Nephron (organoid): ENCODE measurements at regions not wholly inside any gene's neighbourhood (a gene's known extent, or its start where the extent isn't known, plus 50 kb on each side); places are given as distances from the start of the nearest gene placed in this dataset.

Experiments used
- H3K27ac Mint-ChIP-seq, 3 experiments: 2 replicates each; pipeline ENCODE4 v1.8.0; 2020; ENCODE audit warnings: mixed read lengths in 3 of 3, mild to moderate bottlenecking in 2 of 3, moderate library complexity in 1 of 3
- H3K27me3 Mint-ChIP-seq: 2 replicates; pipeline ENCODE4 v1.8.0; 2021; ENCODE audit warnings: low read depth, mild to moderate bottlenecking, moderate library complexity, mixed read lengths
- H3K36me3 Mint-ChIP-seq: 2 replicates; pipeline ENCODE4 v1.8.0; 2020; ENCODE audit warnings: low read depth, mixed read lengths
- H3K4me1 Mint-ChIP-seq: 2 replicates; pipeline ENCODE4 v1.8.0; 2020; ENCODE audit warnings: mixed read lengths
- H3K4me3 Mint-ChIP-seq, 3 experiments: 2 replicates each; pipeline ENCODE4 v1.8.0; 2020; ENCODE audit warnings: mild to moderate bottlenecking in 3 of 3, mixed read lengths in 3 of 3, moderate library complexity in 2 of 3
- H3K9me3 Mint-ChIP-seq: 2 replicates; pipeline ENCODE4 v1.8.0; 2020; ENCODE audit warnings: mixed read lengths
- CTCF ChIP-seq, 3 experiments: fragments of 200-600 bp; sonication (generic); IDR thresholded peaks; one replicate each; pipeline ENCODE4 v1.5.0; 2021; ENCODE audit warnings: antibody characterized with exemption in 3 of 3; ENCODE audit not compliant: unreplicated experiment in 3 of 3

GRCh38 chr1:110746644-110747259 is 72.0 kb upstream of the KCNA3 start:
- peaks cover 26% of the 10 kb centered on the region for H3K27me3 Mint-ChIP-seq
- no peaks in the 10 kb centered on the region for H3K9me3 Mint-ChIP-seq
- H3K27ac Mint-ChIP-seq: no peak overlapping the region
- no peak overlapping the region for H3K4me3 Mint-ChIP-seq
- H3K36me3 Mint-ChIP-seq: no peaks in the 10 kb centered on the region
- no peaks in the 10 kb centered on the region for H3K4me1 Mint-ChIP-seq
- no peak for TF ChIP-seq CTCF (IDR thresholded peaks at IDR 0.05; ENCODE audit: unreplicated experiment in 3 of 3)

DNA sequence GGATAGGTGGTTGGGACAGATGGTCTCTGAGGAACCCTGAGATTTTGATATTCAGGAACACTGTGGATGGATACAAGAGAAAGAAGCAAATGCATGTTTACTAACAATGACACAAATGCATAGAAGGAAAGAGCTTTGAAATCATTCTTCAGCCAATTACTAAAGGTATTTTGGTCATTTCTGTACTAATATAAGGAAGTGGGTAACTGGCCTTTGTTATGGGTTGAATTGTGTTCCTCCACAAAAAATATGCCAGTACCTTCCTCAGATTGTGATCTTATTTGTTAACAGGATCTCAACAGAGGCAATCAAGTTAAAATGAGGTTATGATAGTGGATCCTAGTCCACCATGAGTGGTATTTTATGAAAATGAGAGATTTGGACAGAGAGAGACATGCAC is 68.7 kb upstream of the KCNA3 start:
- Mint-ChIP-seq H3K4me3 (no peak overlapping the region), H3K4me1 (no peaks in the 10 kb centered on the region), H3K27me3 (peaks cover 5% of the 10 kb centered on the region), H3K27ac (no peak overlapping the region), H3K9me3 (no peaks in the 10 kb centered on the region), H3K36me3 (no peaks in the 10 kb centered on the region)
- no peak for TF ChIP-seq CTCF (IDR thresholded peaks at IDR 0.05; ENCODE audit: unreplicated experiment in 3 of 3)

- no peaks in the 10 kb centered on the region for H3K36me3 Mint-ChIP-seq
- no peaks in the 10 kb centered on the region for H3K4me1 Mint-ChIP-seq
- no peak for TF ChIP-seq CTCF (IDR thresholded peaks at IDR 0.05; ENCODE audit: unreplicated experiment in 3 of 3)
- no peaks in the 10 kb centered on the region for H3K9me3 Mint-ChIP-seq
- peaks cover 19% of the 10 kb centered on the region for H3K27me3 Mint-ChIP-seq
- no peak overlapping the region for H3K4me3 Mint-ChIP-seq
- H3K27ac Mint-ChIP-seq: no peak overlapping the region
Observed at GRCh38 chr1:110736900-110737605, 62.3 kb upstream of the KCNA3 start.

DNA sequence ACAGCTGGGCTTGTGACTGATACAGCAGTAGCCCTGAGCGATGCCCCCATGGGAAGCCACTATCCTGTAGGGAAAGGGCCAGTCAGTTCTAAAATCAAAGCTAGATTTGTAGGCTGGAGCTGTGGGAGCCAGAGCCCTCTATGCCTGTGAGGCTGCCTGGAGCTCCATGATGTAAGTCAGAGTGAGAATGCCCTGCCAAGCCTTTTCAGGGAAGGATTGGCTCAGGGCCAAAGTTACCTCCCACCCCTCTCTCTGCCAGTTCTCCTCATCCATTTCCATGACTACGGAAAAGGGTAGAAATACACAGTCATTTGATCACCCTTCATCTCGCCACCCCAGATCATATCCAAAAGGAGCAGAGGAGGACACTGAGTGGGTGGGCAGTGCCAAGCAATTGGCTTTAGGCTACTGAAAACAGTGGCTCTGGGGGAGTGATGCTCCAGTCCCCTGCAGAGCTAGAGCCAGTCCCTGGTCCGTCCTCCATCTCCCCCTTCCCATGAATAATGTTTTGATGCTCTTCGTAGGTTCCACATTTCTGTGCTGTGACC is 59.5 kb upstream of the KCNA3 start:
- no peak overlapping the region for H3K4me3 Mint-ChIP-seq

GRCh38 chr1:110731529-110731928 is 56.8 kb upstream of the KCNA3 start:
- H3K4me1 Mint-ChIP-seq: no peaks in the 10 kb centered on the region
- H3K9me3 Mint-ChIP-seq: no peaks in the 10 kb centered on the region
- TF ChIP-seq CTCF (IDR thresholded peaks at IDR 0.05; ENCODE audit: unreplicated experiment in 3 of 3): no peak
- H3K36me3 Mint-ChIP-seq: no peaks in the 10 kb centered on the region
- H3K4me3 Mint-ChIP-seq: no peak overlapping the region
- H3K27me3 Mint-ChIP-seq: peaks cover 36% of the 10 kb centered on the region
- no peak overlapping the region for H3K27ac Mint-ChIP-seq

More for the DNA sequence above, 59.5 kb upstream of the KCNA3 start:
- peaks cover 28% of the 10 kb centered on the region for H3K27me3 Mint-ChIP-seq
- H3K27ac Mint-ChIP-seq: no peak overlapping the region
- H3K9me3 Mint-ChIP-seq: no peaks in the 10 kb centered on the region
- H3K36me3 Mint-ChIP-seq: no peaks in the 10 kb centered on the region
- H3K4me1 Mint-ChIP-seq: no peaks in the 10 kb centered on the region
- no peak for TF ChIP-seq CTCF (IDR thresholded peaks at IDR 0.05; ENCODE audit: unreplicated experiment in 3 of 3)
